CD4-positive, alpha-beta T cell (primary cell): ENCODE measurements at regions not wholly inside any gene's neighbourhood (a gene's known extent, or its start where the extent isn't known, plus 50 kb on each side); places are given as distances from the start of the nearest gene placed in this dataset.

Experiments
- ATAC-seq: fragments of 200-7000 bp; cut with Tn5 transposase; one replicate; pipeline ENCODE4 v1.10.0; 2022; ENCODE audit warnings: mild to moderate bottlenecking; ENCODE audit not compliant: poor library complexity
- CTCF ChIA-PET: fragments of 350-600 bp; sonication (Branson Sonifier 250); formaldehyde crosslinking; loops from one replicate; lab custom pipeline; 2021; ENCODE audit warnings: antibody characterized with exemption, inconsistent platforms; lab: Charles Lee
- POLR2A ChIA-PET: fragments of 350-600 bp; sonication (Branson Sonifier 250); formaldehyde crosslinking; loops from one replicate; lab custom pipeline; 2021; ENCODE audit warnings: antibody characterized with exemption, inconsistent platforms; lab: Charles Lee
- DNase-seq, 14 experiments: peaks; one replicate each; pipeline ENCODE4 v3.0.0-alpha.2; 2013 to 2020; ENCODE audit warnings: mixed read lengths in 2 of 14
- H3K27ac ChIP-seq, 2 donors: one replicate each; pipeline versions ENCODE4 v1.5.1 to v1.7.0; 2013; ENCODE audit warnings: low read length in 2 of 2, low read depth in 1 of 2, mild to moderate bottlenecking in 1 of 2
- H3K27me3 ChIP-seq, 2 experiments: 1 replicate in 1 of 2; 2 replicates in 1 of 2; pipeline versions ENCODE4 v1.6.1 to v1.7.0; 2013; ENCODE audit warnings: low read length in 2 of 2, control low read depth in 1 of 2, mild to moderate bottlenecking in 1 of 2, moderate library complexity in 1 of 2; ENCODE audit not compliant: insufficient read depth in 2 of 2, control insufficient read depth in 1 of 2
- H3K36me3 ChIP-seq: one replicate; pipeline ENCODE4 v1.6.1; 2013; ENCODE audit warnings: low read length, control low read depth; ENCODE audit not compliant: insufficient read depth
- H3K4me1 ChIP-seq: one replicate; pipeline ENCODE4 v1.6.1; 2013; ENCODE audit warnings: low read length, control low read depth; ENCODE audit not compliant: insufficient read depth
- H3K4me3 ChIP-seq: one replicate; pipeline ENCODE4 v1.5.1; 2013; ENCODE audit warnings: mild to moderate bottlenecking, low read length, moderate library complexity
- H3K9me3 ChIP-seq, 2 experiments: 1 replicate in 1 of 2; 2 replicates in 1 of 2; pipeline versions ENCODE4 v1.6.1 to v1.7.0; 2013; ENCODE audit warnings: low read length in 2 of 2, mild to moderate bottlenecking in 2 of 2, control low read depth in 1 of 2, moderate library complexity in 1 of 2; ENCODE audit not compliant: control insufficient read depth in 1 of 2, insufficient read depth in 1 of 2
- H3K27ac Mint-ChIP-seq: one replicate; pipeline ENCODE4 v1.8.0; 2020; ENCODE audit warnings: mixed read lengths
- H3K27me3 Mint-ChIP-seq: one replicate; pipeline ENCODE4 v1.8.0; 2021; ENCODE audit warnings: mixed read lengths
- H3K36me3 Mint-ChIP-seq: one replicate; pipeline ENCODE4 v1.8.0; 2021; ENCODE audit warnings: low read depth, mixed read lengths
- H3K4me1 Mint-ChIP-seq: one replicate; pipeline ENCODE4 v1.8.0; 2021; ENCODE audit warnings: low read depth, mixed read lengths
- H3K4me3 Mint-ChIP-seq: one replicate; pipeline ENCODE4 v1.8.0; 2020; ENCODE audit warnings: mild to moderate bottlenecking, mixed read lengths
- H3K9me3 Mint-ChIP-seq: one replicate; pipeline ENCODE4 v1.8.0; 2020; ENCODE audit warnings: mixed read lengths
- intact Hi-C, 2 experiments: fragments of 100-400 bp; cut with DNase I in 1 of 2; cut with micrococcal nuclease in 1 of 2; formaldehyde crosslinking; loops; one replicate each; pipeline versions ENCODE4 v1.15.1 to v1.9.0; 2023 to 2025; cut with DNase I, micrococcal nuclease
- TF ChIP-seq, protein P1 (sequence below): fragments of 200-600 bp; IDR thresholded peaks from one replicate; pipeline ENCODE4 v1.8.0; 2022; ENCODE audit warnings: antibody characterized with exemption, mild to moderate bottlenecking

DNA sequence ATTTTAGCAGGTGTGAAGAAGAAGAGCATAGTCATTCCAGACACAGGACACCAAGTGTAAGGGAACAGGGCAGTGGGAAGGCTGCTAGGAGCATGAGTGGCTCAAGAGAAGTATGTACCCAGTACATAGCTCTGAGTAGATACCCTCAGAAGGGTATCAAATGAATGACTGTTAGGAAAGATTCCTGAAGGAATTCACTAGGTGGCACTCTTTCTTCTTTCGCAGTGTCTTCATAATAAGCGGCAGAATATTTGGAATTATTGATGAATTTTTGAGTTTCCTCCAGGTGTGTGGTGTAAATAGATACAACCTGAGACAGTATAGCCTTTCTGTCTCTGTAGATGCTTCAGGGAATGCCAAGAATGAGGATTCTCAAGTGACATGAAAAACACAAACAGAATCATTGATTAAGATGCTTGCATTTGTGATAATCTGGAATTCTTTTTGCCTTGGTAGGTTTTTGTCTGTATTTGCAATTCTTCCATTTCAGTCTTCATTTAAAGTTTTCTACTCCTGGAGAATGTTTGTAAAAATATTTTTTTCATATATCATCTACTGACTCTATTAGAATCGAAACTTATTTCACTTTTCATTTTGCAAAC is 264.3 kb upstream of the RIMS1 start:
- H3K27ac ChIP-seq: no peak overlapping the region
- peaks cover 2% of the 10 kb centered on the region for H3K9me3 Mint-ChIP-seq
- ChIA-PET POLR2A (no interaction called here), CTCF (no interaction called here)
- no peaks in the 10 kb centered on the region for H3K4me1 Mint-ChIP-seq
- H3K9me3 ChIP-seq: peaks cover 0 to 6% of the 10 kb centered on the region in 2 experiments
- no peaks in the 10 kb centered on the region for H3K27me3 Mint-ChIP-seq
- no peaks in the 10 kb centered on the region for H3K27me3 ChIP-seq
- H3K27ac Mint-ChIP-seq: no peak overlapping the region
- intact Hi-C loops: no loop called here
- H3K36me3 ChIP-seq: no peaks in the 10 kb centered on the region
- H3K4me3 Mint-ChIP-seq: no peak overlapping the region
- DNase-seq (no peak), ATAC-seq (no peak)
- H3K4me1 ChIP-seq: no peaks in the 10 kb centered on the region
- TF ChIP-seq, protein P1, sequence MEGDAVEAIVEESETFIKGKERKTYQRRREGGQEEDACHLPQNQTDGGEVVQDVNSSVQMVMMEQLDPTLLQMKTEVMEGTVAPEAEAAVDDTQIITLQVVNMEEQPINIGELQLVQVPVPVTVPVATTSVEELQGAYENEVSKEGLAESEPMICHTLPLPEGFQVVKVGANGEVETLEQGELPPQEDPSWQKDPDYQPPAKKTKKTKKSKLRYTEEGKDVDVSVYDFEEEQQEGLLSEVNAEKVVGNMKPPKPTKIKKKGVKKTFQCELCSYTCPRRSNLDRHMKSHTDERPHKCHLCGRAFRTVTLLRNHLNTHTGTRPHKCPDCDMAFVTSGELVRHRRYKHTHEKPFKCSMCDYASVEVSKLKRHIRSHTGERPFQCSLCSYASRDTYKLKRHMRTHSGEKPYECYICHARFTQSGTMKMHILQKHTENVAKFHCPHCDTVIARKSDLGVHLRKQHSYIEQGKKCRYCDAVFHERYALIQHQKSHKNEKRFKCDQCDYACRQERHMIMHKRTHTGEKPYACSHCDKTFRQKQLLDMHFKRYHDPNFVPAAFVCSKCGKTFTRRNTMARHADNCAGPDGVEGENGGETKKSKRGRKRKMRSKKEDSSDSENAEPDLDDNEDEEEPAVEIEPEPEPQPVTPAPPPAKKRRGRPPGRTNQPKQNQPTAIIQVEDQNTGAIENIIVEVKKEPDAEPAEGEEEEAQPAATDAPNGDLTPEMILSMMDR: no peak
- H3K4me3 ChIP-seq: no peak overlapping the region
- H3K36me3 Mint-ChIP-seq: no peaks in the 10 kb centered on the region

DNA sequence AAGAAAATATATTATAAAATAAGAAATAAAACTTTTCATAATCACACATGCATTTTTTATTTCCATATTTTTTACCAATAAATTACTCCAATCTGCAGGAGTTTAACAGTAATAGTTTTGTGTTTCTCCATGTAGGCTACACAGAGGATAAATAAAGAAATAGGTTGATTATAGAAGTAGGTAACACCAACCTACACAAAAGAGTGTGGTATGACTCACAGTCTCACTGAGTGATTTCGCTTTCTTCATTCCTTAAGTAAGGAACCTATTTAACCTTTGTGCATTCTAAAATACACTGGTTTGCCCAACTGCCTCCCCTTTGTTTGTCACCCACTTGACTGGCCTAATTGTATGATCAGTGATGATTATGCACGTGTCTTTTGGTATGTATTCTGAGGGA is 244.2 kb upstream of the RIMS1 start:
- no peaks in the 10 kb centered on the region for H3K36me3 Mint-ChIP-seq

GRCh38 chr6:71642793-71643192 is 243.6 kb upstream of the RIMS1 start:
- no peaks in the 10 kb centered on the region for H3K36me3 Mint-ChIP-seq

More for the DNA sequence above, 244.2 kb upstream of the RIMS1 start:
- H3K9me3 Mint-ChIP-seq: peaks cover 13% of the 10 kb centered on the region
- Histone ChIP-seq H3K4me3 (no peak overlapping the region), H3K9me3 (peaks cover 0 to 8% of the 10 kb centered on the region in 2 experiments), H3K27ac (no peak overlapping the region), H3K4me1 (no peaks in the 10 kb centered on the region), H3K27me3 (no peaks in the 10 kb centered on the region), H3K36me3 (no peaks in the 10 kb centered on the region)
- ATAC-seq (no peak), DNase-seq (no peak)
- no peaks in the 10 kb centered on the region for H3K27me3 Mint-ChIP-seq
- no peak overlapping the region for H3K27ac Mint-ChIP-seq
- TF ChIP-seq, protein P1: no peak
- H3K4me1 Mint-ChIP-seq: no peaks in the 10 kb centered on the region
- intact Hi-C loops: no loop called here
- CTCF ChIA-PET: no interaction called here
- POLR2A ChIA-PET: no interaction called here
- H3K4me3 Mint-ChIP-seq: no peak overlapping the region

More at GRCh38 chr6:71642793-71643192, 243.6 kb upstream of the RIMS1 start:
- CTCF ChIA-PET: no interaction called here
- H3K27me3 ChIP-seq: no peaks in the 10 kb centered on the region
- POLR2A ChIA-PET: no interaction called here
- no peaks in the 10 kb centered on the region for H3K4me1 Mint-ChIP-seq
- H3K4me1 ChIP-seq: no peaks in the 10 kb centered on the region
- no peak for ATAC-seq
- DNase-seq: no peak
- peaks cover 13% of the 10 kb centered on the region for H3K9me3 Mint-ChIP-seq
- H3K4me3 Mint-ChIP-seq: no peak overlapping the region
- peaks cover 0 to 8% of the 10 kb centered on the region in 2 experiments for H3K9me3 ChIP-seq
- TF ChIP-seq, protein P1: no peak
- no peak overlapping the region for H3K4me3 ChIP-seq
- no peaks in the 10 kb centered on the region for H3K27me3 Mint-ChIP-seq
- H3K27ac ChIP-seq: no peak overlapping the region
- H3K27ac Mint-ChIP-seq: no peak overlapping the region
- H3K36me3 ChIP-seq: no peaks in the 10 kb centered on the region
- intact Hi-C loops: no loop called here
